Vagina (tissue), 2 donors: ENCODE measurements at regions not wholly inside any gene's neighbourhood (a gene's known extent, or its start where the extent isn't known, plus 50 kb on each side); places are given as distances from the start of the nearest gene placed in this dataset.

ENCODE experiments used
- POLR2AphosphoS5 ChIP-seq, 2 donors: sonication (generic); formaldehyde crosslinking; IDR thresholded peaks; one replicate each; pipeline ENCODE4 v1.9.0; 2017; ENCODE audit warnings: antibody characterized with exemption in 2 of 2, mild to moderate bottlenecking in 2 of 2, low read depth in 1 of 2; ENCODE audit not compliant: insufficient read depth in 1 of 2
- TF ChIP-seq, protein P1 (sequence below), 3 experiments: fragments of 450-650 bp in 2 of 3; fragments of 200-600 bp in 1 of 3; sonication (generic) in 1 of 3; IDR thresholded peaks; one replicate each; pipeline ENCODE4 v1.5.1; 2017 to 2019; ENCODE audit warnings: antibody characterized with exemption in 3 of 3, mild to moderate bottlenecking in 2 of 3, moderate library complexity in 2 of 3

DNA sequence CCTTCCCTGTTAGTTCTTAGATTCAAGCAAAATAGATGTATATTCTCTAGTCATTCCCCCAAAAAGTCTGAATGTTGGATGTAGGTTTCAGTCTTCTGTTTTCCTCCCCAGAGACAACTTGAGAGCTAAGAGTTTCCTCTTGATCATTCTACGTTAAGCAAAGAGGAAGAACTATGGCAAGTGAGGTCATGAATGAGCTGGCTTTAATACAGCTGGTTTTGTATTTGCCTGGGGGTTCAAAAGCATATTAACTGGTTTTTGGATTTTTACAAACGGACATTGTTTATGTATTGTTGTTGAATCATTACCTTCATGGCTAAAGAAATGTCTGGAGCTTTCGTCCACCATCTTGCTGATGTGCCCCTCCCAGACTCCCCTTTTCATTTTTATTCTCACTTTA, 916.7 kb upstream of the POU3F4 start:
- TF ChIP-seq, protein P1, sequence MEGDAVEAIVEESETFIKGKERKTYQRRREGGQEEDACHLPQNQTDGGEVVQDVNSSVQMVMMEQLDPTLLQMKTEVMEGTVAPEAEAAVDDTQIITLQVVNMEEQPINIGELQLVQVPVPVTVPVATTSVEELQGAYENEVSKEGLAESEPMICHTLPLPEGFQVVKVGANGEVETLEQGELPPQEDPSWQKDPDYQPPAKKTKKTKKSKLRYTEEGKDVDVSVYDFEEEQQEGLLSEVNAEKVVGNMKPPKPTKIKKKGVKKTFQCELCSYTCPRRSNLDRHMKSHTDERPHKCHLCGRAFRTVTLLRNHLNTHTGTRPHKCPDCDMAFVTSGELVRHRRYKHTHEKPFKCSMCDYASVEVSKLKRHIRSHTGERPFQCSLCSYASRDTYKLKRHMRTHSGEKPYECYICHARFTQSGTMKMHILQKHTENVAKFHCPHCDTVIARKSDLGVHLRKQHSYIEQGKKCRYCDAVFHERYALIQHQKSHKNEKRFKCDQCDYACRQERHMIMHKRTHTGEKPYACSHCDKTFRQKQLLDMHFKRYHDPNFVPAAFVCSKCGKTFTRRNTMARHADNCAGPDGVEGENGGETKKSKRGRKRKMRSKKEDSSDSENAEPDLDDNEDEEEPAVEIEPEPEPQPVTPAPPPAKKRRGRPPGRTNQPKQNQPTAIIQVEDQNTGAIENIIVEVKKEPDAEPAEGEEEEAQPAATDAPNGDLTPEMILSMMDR (IDR thresholded peaks at IDR 0.05): no peak
- TF ChIP-seq POLR2AphosphoS5 (IDR thresholded peaks at IDR 0.05; ENCODE audit: insufficient read depth in 1 of 2, low read depth in 1 of 2): no peak
